Body of pancreas (tissue), 4 donors: ENCODE measurements at regions not wholly inside any gene's neighbourhood (a gene's known extent, or its start where the extent isn't known, plus 50 kb on each side); places are given as distances from the start of the nearest gene placed in this dataset.

ENCODE experiments used
- ATAC-seq: fragments of 150-250 bp; one replicate; pipeline ENCODE4 v1.9.1; 2016
- DNase-seq, 4 donors: peaks; one replicate each; pipeline ENCODE4 v3.0.0-alpha.2; 2019
- H3K27ac ChIP-seq, 4 donors: fragments of 200-600 bp; sonication (generic); 1 replicate in 3 of 4; 2 replicates in 1 of 4; pipeline versions ENCODE4 v1.5.1 to v1.6.1; 2016 to 2019; ENCODE audit warnings: mild to moderate bottlenecking in 1 of 4, mixed read lengths in 1 of 4, moderate library complexity in 1 of 4
- H3K27me3 ChIP-seq, 2 donors: fragments of 200-600 bp; sonication (generic); one replicate each; pipeline ENCODE4 v1.6.0; 2016; ENCODE audit warnings: mild to moderate bottlenecking in 1 of 2
- H3K36me3 ChIP-seq, 2 donors: fragments of 200-600 bp; sonication (generic); replicated peaks in 1 of 2; 2 replicates each; pipeline ENCODE4 v1.5.1; 2016; ENCODE audit warnings: low read depth in 2 of 2; ENCODE audit not compliant: insufficient read depth in 1 of 2
- H3K4me1 ChIP-seq: fragments of 200-600 bp; sonication (generic); one replicate; pipeline ENCODE4 v1.6.0; 2016
- H3K4me3 ChIP-seq, 2 donors: fragments of 200-600 bp; sonication (generic); 1 replicate in 1 of 2; 2 replicates in 1 of 2; pipeline ENCODE4 v1.5.1; 2016 to 2019
- H3K9me3 ChIP-seq, 3 donors: fragments of 200-600 bp; sonication (generic); 1 replicate in 2 of 3; 2 replicates in 1 of 3; pipeline ENCODE4 v1.5.1; 2016
- POLR2A ChIP-seq, 3 donors: fragments of 450-650 bp; IDR thresholded peaks; one replicate each; pipeline ENCODE4 v1.6.1; 2016; ENCODE audit warnings: antibody characterized with exemption in 3 of 3, mild to moderate bottlenecking in 2 of 3
- WGBS, 2 donors: methylation state at CpG; one replicate each; pipeline ENCODE4 v1.1.5; 2017; 5-methylcytosine and 5-hydroxymethylcytosine counted together
- intact Hi-C: fragments of 100-400 bp; cut with DNase I; formaldehyde crosslinking; loops from one replicate; pipeline ENCODE4 v1.15.1; 2023
- TF ChIP-seq, protein P1 (sequence below), 7 experiments: fragments of 450-650 bp in 4 of 7; fragments of 200-600 bp in 3 of 7; sonication (generic) in 3 of 7; IDR thresholded peaks; one replicate each; pipeline ENCODE4 v1.5.1; 2016 to 2019; ENCODE audit warnings: antibody characterized with exemption in 7 of 7

DNA sequence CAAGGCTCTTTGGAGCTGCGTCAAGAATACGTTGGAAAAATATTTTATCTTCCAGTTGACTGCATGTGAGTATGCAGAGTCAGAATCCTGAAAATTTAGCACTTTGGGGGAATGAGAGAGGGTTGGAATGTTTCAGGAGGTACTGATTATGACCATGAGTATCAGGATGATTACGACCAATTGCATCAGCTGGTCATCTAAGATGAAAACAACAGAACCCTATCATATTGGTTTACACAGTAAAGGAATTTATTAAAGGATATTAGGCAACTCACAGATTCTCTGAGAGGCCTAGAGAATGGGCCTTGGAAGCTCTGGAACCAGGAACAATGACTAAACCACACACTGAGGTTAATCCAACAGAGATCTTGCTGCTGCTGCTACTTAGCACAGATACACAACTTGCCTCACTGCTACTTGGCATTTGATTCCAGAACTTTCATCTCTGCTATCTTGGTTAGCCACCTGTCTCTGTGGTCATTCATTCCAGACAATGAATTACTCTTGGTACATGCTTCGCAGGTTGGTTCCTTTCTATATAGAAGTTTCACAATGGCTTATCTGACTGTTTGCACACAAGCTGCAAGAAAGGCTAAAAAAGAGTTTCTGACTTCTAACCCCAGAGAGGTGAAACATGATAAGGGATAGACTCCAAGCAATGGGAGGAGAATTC is 68.0 kb upstream of the CTTNBP2 start:
- intact Hi-C loops: no loop called here
- no peaks in the 10 kb centered on the region for H3K27me3 ChIP-seq
- ATAC-seq (no peak), DNase-seq (no peak)
- TF ChIP-seq POLR2A (IDR thresholded peaks at IDR 0.05): no peak
- TF ChIP-seq, protein P1, sequence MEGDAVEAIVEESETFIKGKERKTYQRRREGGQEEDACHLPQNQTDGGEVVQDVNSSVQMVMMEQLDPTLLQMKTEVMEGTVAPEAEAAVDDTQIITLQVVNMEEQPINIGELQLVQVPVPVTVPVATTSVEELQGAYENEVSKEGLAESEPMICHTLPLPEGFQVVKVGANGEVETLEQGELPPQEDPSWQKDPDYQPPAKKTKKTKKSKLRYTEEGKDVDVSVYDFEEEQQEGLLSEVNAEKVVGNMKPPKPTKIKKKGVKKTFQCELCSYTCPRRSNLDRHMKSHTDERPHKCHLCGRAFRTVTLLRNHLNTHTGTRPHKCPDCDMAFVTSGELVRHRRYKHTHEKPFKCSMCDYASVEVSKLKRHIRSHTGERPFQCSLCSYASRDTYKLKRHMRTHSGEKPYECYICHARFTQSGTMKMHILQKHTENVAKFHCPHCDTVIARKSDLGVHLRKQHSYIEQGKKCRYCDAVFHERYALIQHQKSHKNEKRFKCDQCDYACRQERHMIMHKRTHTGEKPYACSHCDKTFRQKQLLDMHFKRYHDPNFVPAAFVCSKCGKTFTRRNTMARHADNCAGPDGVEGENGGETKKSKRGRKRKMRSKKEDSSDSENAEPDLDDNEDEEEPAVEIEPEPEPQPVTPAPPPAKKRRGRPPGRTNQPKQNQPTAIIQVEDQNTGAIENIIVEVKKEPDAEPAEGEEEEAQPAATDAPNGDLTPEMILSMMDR (IDR thresholded peaks at IDR 0.05): no peak
- H3K9me3 ChIP-seq: no peaks in the 10 kb centered on the region
- no peak overlapping the region for H3K4me3 ChIP-seq
- H3K27ac ChIP-seq: no peak overlapping the region
- no peaks in the 10 kb centered on the region for H3K36me3 ChIP-seq
- WGBS, 2 donors: 78 to 89% methylated on average over 4 of the region's 4 CpGs
- peaks cover 11% of the 10 kb centered on the region for H3K4me1 ChIP-seq

DNA sequence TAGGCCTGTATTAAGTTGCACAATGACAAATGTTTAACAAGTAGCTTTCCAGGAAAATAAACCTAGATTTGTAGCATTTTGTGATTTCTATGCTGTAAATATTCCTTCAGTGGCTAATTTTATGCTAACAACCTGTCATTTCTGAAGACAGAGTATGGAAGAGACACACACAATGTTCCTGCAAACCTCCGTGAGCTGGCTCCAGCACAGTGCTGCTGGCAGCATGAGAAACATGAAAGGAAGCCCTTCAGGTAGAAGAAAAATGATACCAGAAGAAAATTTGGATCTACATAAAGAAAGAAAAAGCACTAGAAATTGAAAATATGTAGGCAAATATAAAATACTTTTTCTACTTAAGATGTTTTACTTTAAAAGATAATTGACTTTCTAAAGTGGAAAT is 69.5 kb upstream of the CTTNBP2 start:
- H3K27ac ChIP-seq: no peak overlapping the region
- 83 to 84% methylated on average over 1 of the region's 1 CpG for whole genome bisulfite sequencing, 2 donors
- no peak overlapping the region for H3K4me3 ChIP-seq
- H3K36me3 ChIP-seq: no peaks in the 10 kb centered on the region
- TF ChIP-seq POLR2A (IDR thresholded peaks at IDR 0.05): no peak
- peaks cover 11% of the 10 kb centered on the region for H3K4me1 ChIP-seq
- DNase-seq (no peak), ATAC-seq (no peak)
- H3K27me3 ChIP-seq: no peaks in the 10 kb centered on the region
- intact Hi-C loops: no loop called here
- H3K9me3 ChIP-seq: no peaks in the 10 kb centered on the region

DNA sequence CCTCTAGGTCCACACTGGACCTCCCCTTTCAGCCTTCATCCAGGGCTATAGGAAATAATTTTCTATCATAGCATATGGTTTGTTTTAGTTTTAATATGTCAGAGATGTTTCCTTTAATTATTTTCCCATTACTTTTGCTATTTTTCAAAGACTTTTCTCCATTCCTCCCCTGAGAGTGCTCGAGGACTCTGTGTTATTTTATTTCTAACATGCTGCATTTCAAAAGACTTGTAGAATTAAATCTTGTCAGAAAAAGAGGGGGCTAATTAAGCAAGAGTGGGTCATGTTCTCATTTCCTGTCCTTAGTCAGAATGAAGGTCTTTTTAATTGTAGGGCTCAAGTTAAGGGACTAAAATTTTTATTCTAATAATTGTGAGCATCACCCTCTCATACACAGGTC is 71.6 kb upstream of the CTTNBP2 start:
- ATAC-seq (no peak), DNase-seq (no peak)
- Histone ChIP-seq H3K9me3 (no peaks in the 10 kb centered on the region), H3K4me3 (no peak overlapping the region), H3K4me1 (peaks cover 5% of the 10 kb centered on the region), H3K27ac (no peak overlapping the region), H3K36me3 (no peaks in the 10 kb centered on the region), H3K27me3 (no peaks in the 10 kb centered on the region)
- WGBS, 2 donors: 72% methylated on average over 1 of the region's 1 CpG
- no peak for TF ChIP-seq POLR2A (IDR thresholded peaks at IDR 0.05)
- TF ChIP-seq, protein P1 (IDR thresholded peaks at IDR 0.05): no peak
- intact Hi-C loops: no loop called here

DNA sequence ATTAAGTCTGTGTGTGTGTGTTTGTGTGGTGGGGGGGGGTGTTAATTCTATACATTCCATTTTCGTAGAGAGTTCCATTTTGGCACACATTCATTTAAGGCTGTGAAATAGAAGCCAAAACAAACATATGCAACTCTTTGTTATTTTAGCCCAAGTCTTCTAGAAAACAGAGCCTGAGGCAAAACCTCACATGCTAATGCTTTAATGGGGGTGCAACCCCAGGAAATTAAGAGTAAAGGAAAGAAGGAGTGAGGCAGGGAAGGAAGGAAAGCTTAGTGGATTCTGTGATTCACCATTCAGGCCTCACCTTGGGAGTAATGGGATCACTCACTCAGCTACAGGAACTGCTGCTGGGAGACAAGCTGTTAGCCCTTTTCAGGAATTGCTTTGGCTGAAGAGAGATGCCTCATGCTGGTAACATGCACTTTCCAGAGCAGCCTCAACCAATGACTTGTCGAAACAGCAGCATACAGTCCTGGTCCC is 73.0 kb upstream of the CTTNBP2 start:
- ATAC-seq (no peak), DNase-seq (no peak)
- WGBS, 2 donors: 54 to 58% methylated on average over 2 of the region's 2 CpGs
- Histone ChIP-seq H3K4me1 (peaks cover 5% of the 10 kb centered on the region), H3K27me3 (no peaks in the 10 kb centered on the region), H3K9me3 (no peaks in the 10 kb centered on the region), H3K4me3 (no peak overlapping the region), H3K27ac (no peak overlapping the region), H3K36me3 (no peaks in the 10 kb centered on the region)
- intact Hi-C loops: no loop called here
- TF ChIP-seq POLR2A (IDR thresholded peaks at IDR 0.05): no peak
- TF ChIP-seq, protein P1 (IDR thresholded peaks at IDR 0.05): no peak

DNA sequence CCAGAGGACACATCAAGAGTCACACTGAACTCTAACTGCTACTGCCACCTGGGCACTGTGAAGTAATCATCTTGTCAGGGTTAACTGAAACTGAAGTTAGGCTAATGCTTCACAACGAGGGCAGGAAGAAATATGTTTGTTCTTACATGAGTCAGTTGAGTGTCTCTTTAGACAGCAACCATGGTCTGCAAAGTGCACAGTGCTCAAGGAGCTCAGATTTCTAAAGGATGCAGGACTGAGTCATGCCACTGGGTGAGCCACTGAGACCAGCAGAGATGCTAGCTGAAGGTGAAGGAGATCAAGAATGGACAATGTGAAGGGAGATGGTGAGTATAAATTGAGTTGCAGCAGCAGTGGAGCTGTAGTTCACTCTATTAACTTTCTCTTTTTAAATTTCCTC is 76.0 kb upstream of the CTTNBP2 start:
- H3K9me3 ChIP-seq: no peaks in the 10 kb centered on the region
- DNase-seq: no peak
- WGBS, 2 donors: 18 to 29% methylated on average over 1 of the region's 1 CpG
- intact Hi-C loops: no loop called here
- H3K36me3 ChIP-seq: no peaks in the 10 kb centered on the region
- H3K4me1 ChIP-seq: peaks cover 3% of the 10 kb centered on the region
- TF ChIP-seq POLR2A (IDR thresholded peaks at IDR 0.05): no peak
- TF ChIP-seq, protein P1 (IDR thresholded peaks at IDR 0.05): no peak
- ATAC-seq: no peak
- no peaks in the 10 kb centered on the region for H3K27me3 ChIP-seq
- H3K27ac ChIP-seq: no peak overlapping the region
- H3K4me3 ChIP-seq: no peak overlapping the region
